SK-N-MC (cell line): ENCODE measurements at regions not wholly inside any gene's neighbourhood (a gene's known extent, or its start where the extent isn't known, plus 50 kb on each side); places are given as distances from the start of the nearest gene placed in this dataset.

Source experiments
- EZH2 ChIP-seq: fragments of 200-600 bp; sonication (generic); IDR thresholded peaks from one replicate; pipeline ENCODE4 v1.6.1; 2017; ENCODE audit warnings: antibody characterized with exemption
- POLR2AphosphoS5 ChIP-seq: IDR thresholded peaks from 2 replicates; pipeline ENCODE4 v1.6.1; 2012; ENCODE audit warnings: mild to moderate bottlenecking, low read depth, low read length, borderline replicate concordance

DNA sequence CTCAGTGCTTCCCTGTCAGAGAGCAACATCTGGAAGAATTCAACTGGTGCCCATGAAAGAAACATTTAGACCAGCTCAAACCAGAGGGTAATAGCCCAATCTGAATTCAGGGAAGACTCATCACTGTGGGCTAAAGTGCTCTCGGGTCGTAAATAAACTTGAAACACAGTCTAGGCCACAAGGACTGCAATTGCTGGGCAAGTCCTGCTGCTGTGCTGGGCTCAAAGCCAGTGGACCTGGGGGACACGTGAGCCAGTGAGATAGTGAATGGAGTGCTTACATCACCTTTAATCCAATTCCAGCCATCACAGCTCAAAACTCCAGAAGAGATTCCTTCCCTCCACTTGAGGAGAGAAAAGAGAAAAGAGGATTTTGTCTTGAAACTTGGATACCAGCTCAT, 78.1 kb upstream of the DAP start:
- no peak for TF ChIP-seq EZH2
- TF ChIP-seq POLR2AphosphoS5, result no peak
